ENCODE measurements at regions not wholly inside any gene's neighbourhood (a gene's known extent, or its start where the extent isn't known, plus 50 kb on each side); places are given as distances from the start of the nearest gene placed in this dataset.

DNA sequence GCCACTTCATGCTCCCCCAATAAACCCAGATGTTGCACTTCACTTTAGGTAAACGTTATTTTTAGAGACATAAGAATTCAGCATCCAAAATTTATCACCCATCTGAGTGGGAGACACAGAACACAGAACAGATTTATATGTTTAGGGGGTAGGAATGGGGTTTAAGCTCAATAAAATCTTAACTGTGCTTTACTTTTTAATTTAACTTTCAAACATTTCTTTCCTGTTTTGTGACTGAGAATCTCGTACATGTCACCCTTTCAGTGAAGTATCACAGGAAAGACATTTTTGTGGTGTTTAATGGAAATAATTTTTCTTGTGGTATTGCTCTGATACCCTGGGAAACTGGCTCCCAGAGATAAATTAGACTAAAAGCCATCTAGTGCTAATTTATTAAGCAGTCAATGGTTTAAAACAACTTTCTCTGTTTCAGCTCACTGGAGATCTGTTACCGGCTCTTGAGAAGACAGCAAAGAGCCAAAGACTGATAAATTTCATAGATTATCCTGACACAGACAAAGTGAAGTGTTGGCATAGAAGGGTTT, 148.0 kb upstream of the BMP4 start (continued):
- no peak for TF ChIP-seq RAD21 (IDR thresholded peaks at IDR 0.05 in 1 of 2, conservative IDR thresholded peaks at IDR 0.05 in 1 of 2; ENCODE audit: low read depth in 2 of 2, low read length in 2 of 2)
